ENCODE measurements at regions not wholly inside any gene's neighbourhood (a gene's known extent, or its start where the extent isn't known, plus 50 kb on each side); places are given as distances from the start of the nearest gene placed in this dataset.

GRCh38 chrX:36436361-36436760 is 516.8 kb downstream of the CFAP47 start:
- TF ChIP-seq POLR2A (IDR thresholded peaks at IDR 0.05; ENCODE audit: low read length): no peak
- TF ChIP-seq GATA1 (IDR thresholded peaks at IDR 0.05; ENCODE audit: low read depth, low read length): no peak
